Pancreas (tissue), 10 donors: ENCODE measurements at regions not wholly inside any gene's neighbourhood (a gene's known extent, or its start where the extent isn't known, plus 50 kb on each side); places are given as distances from the start of the nearest gene placed in this dataset.

Source experiments
- ATAC-seq, 4 donors: fragments of 200-7000 bp; cut with Tn5 transposase; one replicate each; pipeline versions ENCODE4 v1.8.0 to v1.9.1; 2020; ENCODE audit warnings: mild to moderate bottlenecking in 4 of 4, moderate library complexity in 4 of 4
- DNase-seq, 6 donors: peaks; one replicate each; pipeline ENCODE4 v3.0.0-alpha.2; 2020
- FAIRE-seq: peaks from 2 replicates; lab custom pipeline; 2012; peaks lifted over from hg19 to GRCh38; lab: Jason Lieb, UNC
- H3K27ac ChIP-seq, 4 donors: fragments of 200-600 bp; sonication (generic); 1 replicate in 3 of 4; 2 replicates in 1 of 4; pipeline versions ENCODE4 v1.5.0 to v1.8.0; 2020
- H3K27me3 ChIP-seq, 4 donors: fragments of 200-600 bp; one replicate each; pipeline ENCODE4 v1.8.0; 2021
- H3K36me3 ChIP-seq, 3 donors: fragments of 200-600 bp; sonication (generic) in 1 of 3; one replicate each; pipeline versions ENCODE4 v1.5.0 to v1.8.0; 2020 to 2021
- H3K4me1 ChIP-seq, 3 donors: fragments of 200-600 bp; one replicate each; pipeline ENCODE4 v1.8.0; 2021
- H3K4me3 ChIP-seq, 4 donors: fragments of 200-600 bp; sonication (generic) in 2 of 4; one replicate each; pipeline versions ENCODE4 v1.5.0 to v1.8.0; 2020 to 2021
- H3K9me3 ChIP-seq, 4 donors: fragments of 200-600 bp; one replicate each; pipeline ENCODE4 v1.8.0; 2021
- whole genome bisulfite sequencing, 2 donors: extraction: QIAGEN DNeasy Blood & Tissue Kit; methylation state at CpG; one replicate each; pipeline ENCODE4 v1.1.7; 2013; 5-methylcytosine and 5-hydroxymethylcytosine counted together
- intact Hi-C, 3 donors: fragments of 100-400 bp; cut with DNase I; formaldehyde crosslinking; loops; one replicate each; pipeline versions ENCODE4 v1.11.1 to v1.14.2; 2022
- TF ChIP-seq, protein P1 (sequence below), 4 donors: fragments of 200-600 bp; sonication (generic) in 3 of 4; IDR thresholded peaks; one replicate each; pipeline versions ENCODE4 v1.5.0 to v1.8.0; 2021; ENCODE audit warnings: antibody characterized with exemption in 4 of 4
- donor health status: healthy with polysubstance abuse.
- donor health status: DM: no; HTN: no; CAD: no; lungs with moderate emphysema.
- donor health status: DM: no; HTN: no; CAD: no.
- donor health status: control.
- donor health status: control.
- donor health status: Bipolar disorder and iron deficiency.
- donor health status: DM: yes; HTN: yes; CAD: no.
- donor health status: DM: no; HTN: no; CAD: no.
- donor health status: DM: no; HTN: no; CAD: no.
- donor health status: DM: yes; HTN: yes; CAD: no.

DNA sequence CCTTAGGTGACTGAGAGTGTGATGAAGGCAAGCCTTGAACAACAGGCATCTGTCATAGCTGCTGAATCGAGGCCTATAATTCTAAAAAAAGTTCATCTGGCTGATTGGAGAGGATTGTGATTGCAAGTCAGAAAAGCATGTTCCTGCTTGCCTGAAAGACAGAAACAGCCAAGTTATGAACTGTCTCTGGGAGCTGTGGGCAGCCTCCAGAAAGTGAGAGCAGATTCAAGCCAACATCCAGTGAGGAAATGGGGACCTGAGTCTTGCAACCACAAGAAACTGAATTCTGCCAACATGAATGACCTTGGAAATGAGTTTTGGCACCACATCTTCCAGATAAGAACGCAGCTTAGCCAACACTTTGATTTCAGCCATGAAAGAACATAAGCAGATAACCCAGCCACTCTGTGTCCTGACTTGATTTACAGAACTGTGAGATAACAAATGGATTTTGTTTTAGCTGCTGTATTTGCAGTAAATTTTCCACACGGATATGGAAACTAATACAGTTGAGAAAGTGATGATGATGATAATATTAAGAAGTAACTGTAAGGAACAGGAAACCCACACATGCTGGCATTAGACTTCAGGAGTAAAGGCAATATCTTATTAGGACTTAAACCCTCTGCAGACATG lies 240.3 kb upstream of the NDST3 start:
- ATAC-seq (no peak), DNase-seq (no peak), FAIRE-seq (no peak)
- Histone ChIP-seq H3K9me3 (no peaks in the 10 kb centered on the region), H3K27ac (no peak overlapping the region), H3K36me3 (no peaks in the 10 kb centered on the region), H3K4me1 (no peaks in the 10 kb centered on the region), H3K4me3 (no peak overlapping the region), H3K27me3 (no peaks in the 10 kb centered on the region)
- TF ChIP-seq, protein P1, sequence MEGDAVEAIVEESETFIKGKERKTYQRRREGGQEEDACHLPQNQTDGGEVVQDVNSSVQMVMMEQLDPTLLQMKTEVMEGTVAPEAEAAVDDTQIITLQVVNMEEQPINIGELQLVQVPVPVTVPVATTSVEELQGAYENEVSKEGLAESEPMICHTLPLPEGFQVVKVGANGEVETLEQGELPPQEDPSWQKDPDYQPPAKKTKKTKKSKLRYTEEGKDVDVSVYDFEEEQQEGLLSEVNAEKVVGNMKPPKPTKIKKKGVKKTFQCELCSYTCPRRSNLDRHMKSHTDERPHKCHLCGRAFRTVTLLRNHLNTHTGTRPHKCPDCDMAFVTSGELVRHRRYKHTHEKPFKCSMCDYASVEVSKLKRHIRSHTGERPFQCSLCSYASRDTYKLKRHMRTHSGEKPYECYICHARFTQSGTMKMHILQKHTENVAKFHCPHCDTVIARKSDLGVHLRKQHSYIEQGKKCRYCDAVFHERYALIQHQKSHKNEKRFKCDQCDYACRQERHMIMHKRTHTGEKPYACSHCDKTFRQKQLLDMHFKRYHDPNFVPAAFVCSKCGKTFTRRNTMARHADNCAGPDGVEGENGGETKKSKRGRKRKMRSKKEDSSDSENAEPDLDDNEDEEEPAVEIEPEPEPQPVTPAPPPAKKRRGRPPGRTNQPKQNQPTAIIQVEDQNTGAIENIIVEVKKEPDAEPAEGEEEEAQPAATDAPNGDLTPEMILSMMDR (IDR thresholded peaks at IDR 0.05) = no peak
- intact Hi-C loops = no loop called here
- 11 to 14% methylated on average over 3 of the region's 3 CpGs for WGBS, 2 donors

- no peaks in the 10 kb centered on the region for H3K36me3 ChIP-seq
- TF ChIP-seq, protein P1 (IDR thresholded peaks at IDR 0.05) = no peak
- H3K4me3 ChIP-seq = no peak overlapping the region
- 30 to 44% methylated on average over 1 of the region's 1 CpG for WGBS, 2 donors
- H3K9me3 ChIP-seq = no peaks in the 10 kb centered on the region
- H3K4me1 ChIP-seq = no peaks in the 10 kb centered on the region
- ATAC-seq = no peak
- H3K27ac ChIP-seq = no peak overlapping the region
- no peak for FAIRE-seq
- no peaks in the 10 kb centered on the region for H3K27me3 ChIP-seq
- intact Hi-C loops = no loop called here
- no peak for DNase-seq
Observed at GRCh38 chr4:117796677-117797076, 237.6 kb upstream of the NDST3 start.

- no peaks in the 10 kb centered on the region for H3K27me3 ChIP-seq
- intact Hi-C loops = no loop called here
- no peaks in the 10 kb centered on the region for H3K36me3 ChIP-seq
- no peaks in the 10 kb centered on the region for H3K9me3 ChIP-seq
- H3K4me3 ChIP-seq = no peak overlapping the region
- FAIRE-seq (no peak), ATAC-seq (no peak), DNase-seq (no peak)
- WGBS, 2 donors = 62 to 63% methylated on average over 6 of the region's 6 CpGs
- TF ChIP-seq, protein P1 (IDR thresholded peaks at IDR 0.05) = no peak
- H3K27ac ChIP-seq = no peak overlapping the region
- H3K4me1 ChIP-seq = no peaks in the 10 kb centered on the region
Observed at GRCh38 chr4:117800636-117801035, 233.7 kb upstream of the NDST3 start.

DNA sequence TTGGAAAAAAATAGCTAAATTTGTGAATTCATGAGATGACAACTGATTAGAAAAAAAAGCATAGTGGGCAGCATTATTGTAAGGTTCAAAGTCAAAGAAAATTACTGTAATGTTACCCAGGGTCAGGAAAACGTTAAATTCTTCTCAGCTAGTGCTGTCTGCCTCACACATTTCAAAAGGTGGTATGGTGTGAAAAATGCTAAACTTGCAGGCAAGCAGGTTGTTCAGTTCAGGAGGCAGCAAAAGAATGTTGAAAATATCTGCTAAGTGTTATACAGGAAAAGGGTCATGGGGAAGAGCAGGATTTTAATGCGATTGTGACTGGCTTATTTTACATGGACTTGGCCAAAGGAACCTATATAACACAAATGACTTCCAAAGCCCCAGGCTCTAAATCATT lies 232.5 kb upstream of the NDST3 start:
- Histone ChIP-seq H3K4me3 (no peak overlapping the region), H3K27ac (no peak overlapping the region), H3K27me3 (no peaks in the 10 kb centered on the region), H3K36me3 (no peaks in the 10 kb centered on the region), H3K4me1 (no peaks in the 10 kb centered on the region), H3K9me3 (no peaks in the 10 kb centered on the region)
- no peak for FAIRE-seq
- WGBS, 2 donors = 43 to 47% methylated on average over 2 of the region's 2 CpGs
- TF ChIP-seq, protein P1 (IDR thresholded peaks at IDR 0.05) = no peak
- no peak for DNase-seq
- no peak for ATAC-seq
- intact Hi-C loops = no loop called here

GRCh38 chr4:117811731-117812130 lies 222.6 kb upstream of the NDST3 start:
- intact Hi-C loops = no loop called here
- no peak for ATAC-seq
- Histone ChIP-seq H3K4me1 (no peaks in the 10 kb centered on the region), H3K9me3 (no peaks in the 10 kb centered on the region), H3K27me3 (no peaks in the 10 kb centered on the region), H3K36me3 (no peaks in the 10 kb centered on the region), H3K27ac (no peak overlapping the region), H3K4me3 (no peak overlapping the region)
- DNase-seq = no peak
- 43 to 47% methylated on average over 1 of the region's 1 CpG for WGBS, 2 donors
- FAIRE-seq = no peak
- TF ChIP-seq, protein P1 (IDR thresholded peaks at IDR 0.05) = no peak
